Keratinocyte (primary cell): ENCODE measurements at regions not wholly inside any gene's neighbourhood (a gene's known extent, or its start where the extent isn't known, plus 50 kb on each side); places are given as distances from the start of the nearest gene placed in this dataset.

Source experiments
- DNase-seq: peaks from one replicate; pipeline ENCODE4 v3.0.0-alpha.2; 2011; ENCODE audit warnings: low read depth, missing footprints, low spot score
- FAIRE-seq: peaks from 2 replicates; lab custom pipeline; 2011; peaks lifted over from hg19 to GRCh38; lab: Jason Lieb, UNC
- H2AFZ ChIP-seq: 2 replicates; pipeline ENCODE4 v1.6.0; 2012; ENCODE audit warnings: low read length, control low read depth, inconsistent platforms; ENCODE audit not compliant: control insufficient read depth
- H3K27ac ChIP-seq: 2 replicates; pipeline ENCODE4 v1.5.1; 2011; ENCODE audit warnings: low read length; ENCODE audit not compliant: control insufficient read depth, insufficient read depth
- H3K27me3 ChIP-seq: 3 replicates; pipeline ENCODE4 v1.6.0; 2011; ENCODE audit warnings: low read length; ENCODE audit not compliant: control insufficient read depth, insufficient read depth; ENCODE audit errors: extremely low read depth
- H3K36me3 ChIP-seq, 2 experiments: 2 replicates in 1 of 2; 3 replicates in 1 of 2; pipeline ENCODE4 v1.5.1; 2011; ENCODE audit warnings: low read length in 2 of 2, mild to moderate bottlenecking in 1 of 2; ENCODE audit not compliant: control insufficient read depth in 2 of 2, insufficient read depth in 2 of 2; ENCODE audit errors: extremely low read depth in 1 of 2
- H3K4me1 ChIP-seq: 3 replicates; pipeline ENCODE4 v1.5.1; 2011; ENCODE audit warnings: low read length; ENCODE audit not compliant: control insufficient read depth, insufficient read depth; ENCODE audit errors: extremely low read depth
- H3K4me2 ChIP-seq: 3 replicates; pipeline ENCODE4 v1.6.0; 2011; ENCODE audit warnings: low read depth, low read length; ENCODE audit not compliant: control insufficient read depth, insufficient read depth; ENCODE audit errors: extremely low read depth
- H3K4me3 ChIP-seq, 3 experiments: fragments of 200-600 bp in 1 of 3; sonication (generic) in 1 of 3; 2 replicates in 2 of 3; 3 replicates in 1 of 3; pipeline ENCODE4 v1.5.1; 2011 to 2016; ENCODE audit warnings: low read length in 3 of 3, mild to moderate bottlenecking in 3 of 3, control low read depth in 2 of 3, inconsistent platforms in 1 of 3, low read depth in 1 of 3, mixed read lengths in 1 of 3, mixed run types in 1 of 3, moderate library complexity in 1 of 3; ENCODE audit not compliant: control insufficient read depth in 2 of 3, insufficient read depth in 2 of 3; ENCODE audit errors: extremely low read depth in 1 of 3
- H3K79me2 ChIP-seq: 2 replicates; pipeline ENCODE4 v1.6.0; 2012; ENCODE audit warnings: low read length; ENCODE audit not compliant: control insufficient read depth, insufficient read depth
- H3K9ac ChIP-seq: 3 replicates; pipeline ENCODE4 v1.6.0; 2011; ENCODE audit warnings: low read length; ENCODE audit not compliant: control insufficient read depth, insufficient read depth; ENCODE audit errors: extremely low read depth
- H3K9me1 ChIP-seq: 3 replicates; pipeline ENCODE4 v1.6.0; 2011; ENCODE audit warnings: low read length; ENCODE audit not compliant: control insufficient read depth, insufficient read depth; ENCODE audit errors: extremely low read depth
- H3K9me3 ChIP-seq: 2 replicates; pipeline ENCODE4 v1.5.1; 2012; ENCODE audit warnings: low read depth, low read length; ENCODE audit not compliant: control insufficient read depth
- H4K20me1 ChIP-seq: 3 replicates; pipeline ENCODE4 v1.6.0; 2011; ENCODE audit warnings: low read length; ENCODE audit not compliant: control insufficient read depth, insufficient read depth; ENCODE audit errors: extremely low read depth
- CTCF ChIP-seq, 3 experiments: IDR thresholded peaks in 1 of 3; conservative IDR thresholded peaks in 1 of 3; optimal IDR thresholded peaks in 1 of 3; 2 replicates in 2 of 3; 3 replicates in 1 of 3; pipeline versions ENCODE3 to v1.5.1; 2011; ENCODE audit warnings: low read length in 3 of 3, mild to moderate bottlenecking in 3 of 3, moderate library complexity in 2 of 3, control low read depth in 1 of 3, inconsistent platforms in 1 of 3; ENCODE audit not compliant: insufficient read depth in 2 of 3; ENCODE audit errors: extremely low read depth in 1 of 3
- EZH2 ChIP-seq: IDR thresholded peaks from one replicate; pipeline ENCODE4 v1.6.1; 2012; ENCODE audit warnings: inconsistent platforms, mild to moderate bottlenecking, low read length, moderate library complexity
- dilution Hi-C: fragments of 300-500 bp; cut with MboI; formaldehyde crosslinking; loops from one replicate; pipeline ENCODE4 v1.7.0; 2020; ENCODE audit warnings: low sequenced_read_pairs; ENCODE audit not compliant: extremely low pct_ligation_motif_present

- Histone ChIP-seq H3K4me3 (no peak overlapping the region), H3K9ac (no peak overlapping the region), H3K27ac (no peak overlapping the region), H3K4me2 (no peak overlapping the region), H3K79me2 (no peaks in the 10 kb centered on the region), H4K20me1 (no peaks in the 10 kb centered on the region), H3K9me1 (no peaks in the 10 kb centered on the region), H3K36me3 (no peaks in the 10 kb centered on the region), H3K4me1 (no peaks in the 10 kb centered on the region), H3K27me3 (no peaks in the 10 kb centered on the region), H3K9me3 (no peaks in the 10 kb centered on the region), H2AFZ (no peak overlapping the region)
- TF ChIP-seq CTCF (optimal IDR thresholded peaks at IDR 0.05 in 1 of 3, IDR thresholded peaks at IDR 0.05 in 1 of 3, conservative IDR thresholded peaks at IDR 0.05 in 1 of 3; ENCODE audit: extremely low read depth in 1 of 3, insufficient read depth in 2 of 3, low read length in 3 of 3) = no peak
- TF ChIP-seq EZH2 = no peak
- FAIRE-seq (no peak), DNase-seq (no peak)
- dilution Hi-C loops = no loop called here
Measured at GRCh38 chr5:121019734-121020133, 555.6 kb downstream of the PRR16 start.

DNA sequence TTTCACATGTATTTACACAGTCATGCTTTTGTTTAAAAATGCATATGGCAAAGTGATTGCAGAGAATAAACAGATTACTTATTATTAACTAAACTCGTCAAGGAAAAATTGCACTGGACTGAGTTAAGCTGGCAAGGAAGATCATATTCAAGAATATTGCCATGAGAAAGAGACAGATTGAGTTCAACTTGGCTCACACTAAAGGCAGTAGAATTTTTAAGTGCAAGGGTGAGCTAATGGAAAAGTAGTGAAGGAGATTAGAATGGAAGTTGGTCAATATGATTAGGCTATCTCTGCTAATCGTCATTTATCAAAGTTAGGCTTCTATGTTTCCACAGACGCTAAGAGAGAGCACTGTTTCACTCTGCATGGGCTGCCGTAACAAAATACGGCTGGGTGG, 557.6 kb downstream of the PRR16 start:
- Histone ChIP-seq H3K4me3 (no peak overlapping the region), H3K36me3 (no peaks in the 10 kb centered on the region)
- FAIRE-seq = no peak

More for the DNA sequence above, 557.6 kb downstream of the PRR16 start:
- H3K4me1 ChIP-seq = no peaks in the 10 kb centered on the region
- H3K27me3 ChIP-seq = no peaks in the 10 kb centered on the region
- no peaks in the 10 kb centered on the region for H3K79me2 ChIP-seq
- H3K9me1 ChIP-seq = no peaks in the 10 kb centered on the region
- no peaks in the 10 kb centered on the region for H3K9me3 ChIP-seq
- no peak overlapping the region for H3K27ac ChIP-seq
- no peak overlapping the region for H2AFZ ChIP-seq
- no peak overlapping the region for H3K9ac ChIP-seq
- no peak for TF ChIP-seq CTCF (optimal IDR thresholded peaks at IDR 0.05 in 1 of 3, IDR thresholded peaks at IDR 0.05 in 1 of 3, conservative IDR thresholded peaks at IDR 0.05 in 1 of 3; ENCODE audit: extremely low read depth in 1 of 3, insufficient read depth in 2 of 3, low read length in 3 of 3)
- DNase-seq = no peak
- dilution Hi-C loops = no loop called here
- H3K4me2 ChIP-seq = no peak overlapping the region
- no peaks in the 10 kb centered on the region for H4K20me1 ChIP-seq
